Sigmoid colon (tissue), 4 donors: ENCODE measurements at regions not wholly inside any gene's neighbourhood (a gene's known extent, or its start where the extent isn't known, plus 50 kb on each side); places are given as distances from the start of the nearest gene placed in this dataset.

Source experiments
- CTCF ChIP-seq, 4 experiments: fragments of 450-650 bp in 3 of 4; fragments of 200-600 bp in 1 of 4; IDR thresholded peaks; one replicate each; pipeline ENCODE4 v1.5.1; 2016 to 2019; ENCODE audit warnings: antibody characterized with exemption in 4 of 4, mild to moderate bottlenecking in 3 of 4, moderate library complexity in 2 of 4
- EP300 ChIP-seq, 4 donors: sonication (generic); formaldehyde crosslinking; IDR thresholded peaks; one replicate each; pipeline ENCODE4 v1.6.1; 2017; ENCODE audit warnings: antibody characterized with exemption in 4 of 4
- POLR2A ChIP-seq, 2 donors: fragments of 450-650 bp; IDR thresholded peaks; one replicate each; pipeline ENCODE4 v1.6.1; 2016; ENCODE audit warnings: antibody characterized with exemption in 2 of 2, mild to moderate bottlenecking in 2 of 2, moderate library complexity in 2 of 2

- TF ChIP-seq CTCF (IDR thresholded peaks at IDR 0.05) (no peak), EP300 (IDR thresholded peaks at IDR 0.05) (no peak), POLR2A (IDR thresholded peaks at IDR 0.05) (no peak)
Measured at GRCh38 chr4:151522866-151523519, 114.0 kb downstream of the FHIP1A start.
